ENCODE measurements at regions not wholly inside any gene's neighbourhood (a gene's known extent, or its start where the extent isn't known, plus 50 kb on each side); places are given as distances from the start of the nearest gene placed in this dataset.

GRCh38 chr6:121809211-121809610 is 373.8 kb downstream of the GJA1 start:
- TF ChIP-seq CTCF (IDR thresholded peaks at IDR 0.05) (no peak), POLR2AphosphoS5 (IDR thresholded peaks at IDR 0.05) (no peak), POLR2A (IDR thresholded peaks at IDR 0.05; ENCODE audit: low read depth) (no peak)
